T-helper 2 cell (primary cell): ENCODE measurements at regions not wholly inside any gene's neighbourhood (a gene's known extent, or its start where the extent isn't known, plus 50 kb on each side); places are given as distances from the start of the nearest gene placed in this dataset.

Experiments
- DNase-seq, 5 experiments: peaks; one replicate each; pipeline versions ENCODE4 v3.0.0 to v3.0.0-alpha.2; 2012 to 2022

DNA sequence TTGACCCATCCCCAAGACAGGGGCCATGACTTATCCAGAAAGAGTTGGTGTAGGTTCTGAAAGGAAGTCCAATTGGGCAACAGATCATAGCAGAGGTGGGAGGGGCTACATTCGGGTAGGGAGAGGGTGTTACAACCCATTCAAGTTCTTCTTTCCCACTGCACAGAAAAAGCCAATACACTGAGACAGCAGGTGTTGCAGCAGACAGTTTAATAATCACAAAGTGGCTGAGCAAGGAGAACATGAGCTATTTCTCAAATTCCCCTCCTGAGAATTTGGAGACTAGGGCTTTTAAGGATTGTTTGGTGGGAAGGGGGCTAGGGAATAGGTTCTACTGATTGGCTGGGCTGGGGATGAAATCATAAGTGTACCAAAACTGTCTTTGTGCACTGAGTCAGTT, 328.4 kb upstream of the POU3F1 start:
- DNase-seq, result no peak

DNA sequence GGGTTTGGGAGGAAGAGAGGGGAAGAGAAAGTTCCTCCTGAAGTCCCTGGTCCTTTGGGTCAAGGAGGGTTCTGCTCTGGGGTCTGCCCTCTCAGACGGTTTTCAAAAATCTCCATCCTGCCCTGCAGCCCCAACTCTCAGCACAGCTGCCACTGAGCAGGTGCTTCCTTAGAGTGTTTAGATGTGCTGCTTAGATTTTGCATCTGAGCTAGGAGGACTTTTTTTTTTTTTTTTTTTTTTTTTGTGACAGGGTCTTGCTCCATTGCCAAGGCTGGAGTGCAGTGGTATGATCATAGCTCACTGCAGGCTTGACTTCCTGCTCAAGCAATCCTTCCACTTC, 324.9 kb upstream of the POU3F1 start:
- no peak for DNase-seq

DNA sequence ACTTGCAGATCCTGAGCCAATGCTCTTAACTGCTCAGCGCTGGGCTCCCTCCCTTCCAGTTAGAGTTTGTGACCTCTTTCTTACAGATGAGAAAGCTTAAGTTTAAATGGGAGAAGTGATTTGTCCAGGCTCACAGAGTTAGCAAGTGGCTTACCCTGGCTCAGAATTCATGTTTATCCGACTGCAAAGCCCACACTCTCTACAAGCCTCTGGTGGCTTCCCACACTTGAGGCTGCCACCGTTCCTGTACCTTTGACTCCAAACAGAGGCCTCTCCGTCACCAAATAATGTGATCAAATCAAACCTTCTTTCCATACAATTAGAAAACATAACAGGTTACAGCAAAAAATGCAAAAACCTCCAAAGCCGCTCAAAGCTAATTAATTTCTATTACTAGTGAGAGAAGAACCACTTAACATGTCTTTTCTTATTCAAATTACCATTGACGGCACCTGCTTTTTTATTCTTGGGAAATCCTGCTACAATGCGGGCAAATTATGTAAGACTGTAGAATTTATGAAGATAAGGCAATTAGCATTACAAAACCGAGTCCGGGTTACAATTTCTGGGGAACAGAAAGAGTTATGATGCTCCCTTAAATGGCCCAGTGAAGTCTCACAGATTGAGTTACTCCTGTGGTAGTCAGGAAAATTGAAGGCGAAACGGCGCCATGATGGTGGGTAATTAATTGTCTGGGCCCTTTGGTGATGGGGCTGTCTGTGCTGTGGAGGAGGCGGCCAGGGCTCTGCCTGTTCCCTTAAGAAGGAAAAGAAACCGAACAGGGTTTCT, 324.3 kb upstream of the POU3F1 start:
- DNase-seq, result no peak

DNA sequence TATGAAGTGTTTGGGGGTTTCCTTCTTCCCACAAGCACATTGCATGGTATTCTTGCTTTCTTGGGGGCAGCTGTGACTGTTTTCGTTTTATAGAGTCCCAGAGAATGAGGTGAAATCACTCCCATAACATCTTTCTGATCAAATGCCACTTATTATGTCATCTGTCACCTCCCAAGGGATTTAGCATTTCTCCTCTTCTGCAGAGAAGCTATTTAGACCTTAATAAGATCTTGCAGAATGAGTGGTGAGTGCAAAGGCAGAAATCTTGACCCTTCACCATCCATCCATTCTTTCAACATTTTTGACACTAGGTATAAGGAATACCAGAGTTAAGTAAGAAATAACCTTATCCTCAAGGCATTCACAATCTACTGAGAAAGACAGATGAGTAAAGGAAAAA, 318.6 kb upstream of the POU3F1 start:
- no peak for DNase-seq

DNA sequence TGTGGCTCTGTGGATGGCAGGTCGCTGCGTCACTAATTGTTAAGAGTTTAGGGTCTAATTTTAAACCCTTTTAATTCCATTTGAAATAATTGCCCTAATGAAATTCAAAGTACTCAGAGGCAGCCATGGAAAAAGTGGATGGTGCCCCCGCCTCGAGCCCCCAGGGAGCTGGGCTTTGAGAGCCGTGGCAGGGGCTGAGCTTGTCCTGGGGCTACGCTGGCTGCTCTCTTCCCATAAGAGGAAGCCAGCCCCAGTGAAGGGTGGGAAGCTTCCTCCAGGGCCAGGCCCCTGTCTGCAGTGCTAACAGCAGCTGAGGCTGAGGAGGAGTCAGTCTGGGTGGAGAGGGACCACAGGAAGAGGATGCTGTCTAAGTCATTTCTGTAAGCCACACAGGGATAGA, 315.0 kb upstream of the POU3F1 start:
- no peak for DNase-seq

DNA sequence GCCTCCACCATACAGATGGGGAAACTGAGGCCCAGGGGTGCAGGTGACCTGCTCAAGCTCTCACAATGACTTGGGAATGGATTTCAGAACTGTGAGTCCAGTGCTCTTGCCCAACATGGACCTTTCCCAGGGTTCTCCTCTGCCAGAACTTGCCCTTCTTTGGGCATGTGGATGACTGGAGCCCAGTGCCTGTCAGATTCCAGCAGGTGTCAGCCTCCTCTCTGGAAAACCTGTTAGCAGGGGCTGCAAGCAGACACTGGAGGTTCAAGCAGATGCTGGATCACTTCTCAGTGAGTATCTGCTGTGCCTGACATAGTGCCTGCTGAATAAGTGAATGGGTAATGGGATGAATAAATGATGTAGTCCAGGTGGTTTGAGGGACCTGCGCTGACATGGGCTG, 314.2 kb upstream of the POU3F1 start:
- no peak for DNase-seq

DNA sequence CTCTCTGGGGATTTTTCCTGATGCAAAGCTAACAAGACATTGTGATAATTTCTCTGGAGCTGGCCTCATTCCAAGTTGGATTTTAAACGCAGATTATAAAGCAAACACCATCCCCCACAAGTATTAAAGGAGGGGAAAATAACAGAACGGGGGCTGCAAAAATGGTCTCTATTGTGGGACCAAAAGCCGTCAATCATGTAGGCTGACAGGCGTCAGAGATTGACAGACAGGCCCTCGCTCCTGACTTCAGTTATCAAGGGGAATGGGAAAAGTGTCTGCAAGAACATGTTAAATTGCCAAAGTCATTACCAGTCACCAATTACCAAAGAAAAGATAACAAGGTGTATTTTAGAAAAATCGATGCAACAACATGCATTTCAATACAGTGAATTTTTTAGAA, 307.4 kb upstream of the POU3F1 start:
- no peak for DNase-seq

DNA sequence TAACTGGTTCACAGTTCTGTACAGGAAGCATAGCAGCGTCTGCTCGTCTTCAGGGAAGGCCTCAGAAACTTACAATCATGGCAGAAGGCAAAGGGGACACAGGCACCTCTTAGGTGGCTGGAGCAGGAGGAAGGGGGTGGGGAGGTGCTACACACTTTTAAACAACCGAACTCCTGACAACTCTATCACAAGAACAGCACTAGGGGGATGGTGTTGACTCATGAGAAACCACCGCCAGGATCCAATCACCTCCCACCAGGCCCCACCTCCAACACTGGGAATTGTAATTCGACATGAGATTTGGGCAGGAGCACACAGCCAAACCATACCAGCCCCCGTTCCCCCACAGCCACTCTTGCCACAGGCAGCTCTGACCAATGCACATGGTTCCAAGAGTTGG, 306.3 kb upstream of the POU3F1 start:
- no peak for DNase-seq

DNA sequence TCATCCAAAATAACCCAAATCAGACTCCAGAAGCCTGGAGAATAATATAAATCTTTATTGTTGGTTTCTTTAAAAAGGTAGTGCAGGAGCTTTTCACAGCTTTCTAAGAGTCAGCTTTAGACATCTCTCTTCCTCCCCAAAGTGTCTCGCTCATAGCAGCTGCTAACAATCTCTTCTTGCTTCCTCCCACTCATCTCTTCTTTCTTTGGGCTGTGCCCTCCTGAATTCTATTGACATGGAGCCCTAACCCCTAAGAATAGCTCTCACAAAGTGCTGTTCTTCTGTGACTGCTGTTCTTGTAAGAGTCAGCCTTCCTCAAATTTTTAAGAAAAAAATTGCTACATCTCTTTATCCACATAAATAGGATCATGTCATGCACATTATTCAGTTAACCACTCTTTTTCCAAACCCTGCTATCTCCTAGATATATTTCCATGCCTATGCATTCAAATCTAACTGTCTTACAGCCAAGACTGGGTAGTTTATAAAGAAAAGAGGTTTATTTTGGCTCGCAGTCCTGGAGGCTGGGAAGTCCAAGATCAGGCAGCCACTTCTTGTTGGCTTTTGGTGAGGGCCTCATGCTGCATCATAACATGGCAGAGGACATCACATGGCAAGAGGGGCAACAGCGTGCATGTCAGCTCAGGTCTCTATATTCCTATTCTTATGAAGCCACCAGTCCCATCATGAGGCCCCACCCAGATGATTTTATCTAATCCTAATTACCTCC, 301.0 kb upstream of the POU3F1 start:
- no peak for DNase-seq

DNA sequence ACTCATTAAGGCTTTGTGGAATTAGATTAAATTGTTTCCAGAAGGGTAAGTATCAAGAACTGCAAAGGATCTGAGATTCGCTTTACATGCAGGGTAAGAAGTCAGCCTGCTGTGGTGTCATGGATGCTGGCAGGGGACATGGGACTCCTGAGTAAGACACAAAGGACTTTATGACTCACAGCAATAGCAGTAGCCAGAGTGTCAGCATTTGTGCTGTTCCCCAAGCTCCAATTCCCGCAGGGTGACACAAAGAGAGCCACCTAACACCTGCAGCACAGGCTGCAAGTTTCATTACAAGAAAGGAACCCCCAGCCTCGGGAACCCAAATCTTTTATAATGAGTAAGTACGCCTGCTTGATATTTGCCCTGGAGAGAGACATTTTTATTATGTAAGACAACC, 298.1 kb upstream of the POU3F1 start:
- DNase-seq, result peak in 1 of 5 experiments; percentile 7

DNA sequence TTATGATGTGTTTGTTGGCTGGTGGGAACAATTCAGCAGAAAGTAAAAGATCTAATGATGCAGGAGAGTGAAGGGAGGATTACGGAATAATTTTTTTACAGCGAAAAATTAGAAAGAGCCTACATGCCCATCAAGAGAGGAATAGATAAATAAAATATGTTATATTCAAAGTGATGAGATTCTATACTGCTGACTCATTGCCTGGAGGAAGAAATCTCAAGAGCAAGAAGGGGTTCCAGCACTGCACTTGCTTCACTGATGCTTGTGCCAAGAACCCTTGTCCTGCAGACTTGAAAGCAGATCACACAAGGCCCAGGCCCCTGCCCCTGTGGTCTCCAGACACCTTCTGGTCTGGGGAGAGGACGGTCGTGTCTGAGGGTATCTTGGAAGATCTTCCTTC, 295.1 kb upstream of the POU3F1 start:
- DNase-seq, result no peak

DNA sequence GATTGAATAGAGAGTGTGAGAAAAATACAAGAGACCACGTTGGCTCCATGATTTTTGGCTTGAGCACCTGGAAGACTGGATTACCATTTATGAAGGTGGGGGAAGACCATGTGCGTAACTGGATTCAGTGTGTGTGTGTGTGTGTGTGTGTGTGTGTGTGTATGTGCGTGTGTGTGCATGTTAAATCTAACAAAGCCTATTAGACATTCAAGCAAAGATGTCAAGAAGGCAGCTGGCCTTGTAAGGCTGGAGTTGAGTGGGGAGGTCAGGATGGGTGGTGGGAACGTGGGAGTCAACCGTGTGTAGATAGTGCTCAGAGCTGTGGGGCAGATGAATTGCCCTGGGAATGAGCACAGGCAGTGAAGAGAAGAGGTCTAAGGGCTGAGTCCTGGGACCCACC, 293.8 kb upstream of the POU3F1 start:
- DNase-seq, result no peak

DNA sequence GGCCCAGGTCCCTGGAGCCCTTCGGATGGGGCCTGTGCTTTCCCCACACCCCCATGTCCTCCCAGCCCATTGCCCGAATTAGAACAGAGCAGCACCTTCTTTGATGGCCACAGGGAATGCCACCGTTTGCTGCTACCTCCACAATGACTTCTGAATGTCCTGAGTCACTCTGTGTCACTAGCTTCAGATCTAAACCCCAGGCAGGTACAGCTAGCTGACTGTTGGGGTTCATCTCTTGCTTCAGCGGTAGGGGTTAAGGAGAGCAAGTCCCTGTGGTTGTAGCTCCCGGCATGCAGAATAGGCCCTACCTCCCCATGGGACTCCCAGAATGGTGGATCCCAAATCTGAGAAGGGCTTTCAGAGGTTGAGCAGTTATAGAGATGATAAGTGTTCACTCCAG, 291.1 kb upstream of the POU3F1 start:
- DNase-seq, result no peak

DNA sequence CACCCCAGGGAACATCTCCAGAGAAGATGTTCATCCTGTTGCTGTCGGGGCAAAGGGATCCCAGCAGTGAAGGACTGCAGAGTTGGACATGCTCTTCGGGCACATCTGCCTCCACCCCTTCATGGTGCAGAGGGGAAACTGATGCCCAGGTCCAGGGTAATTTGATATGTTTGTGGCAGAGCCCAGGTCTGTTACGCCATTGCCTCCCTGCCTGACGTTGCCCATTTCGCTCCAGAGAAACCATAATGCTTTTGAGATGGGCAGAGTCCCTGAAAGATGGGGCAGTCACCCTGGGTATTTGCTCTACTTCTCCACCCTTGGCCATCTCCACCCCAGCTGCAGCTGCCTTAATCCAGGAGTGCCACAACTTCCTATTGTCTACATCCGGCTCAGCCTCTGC, 290.4 kb upstream of the POU3F1 start:
- no peak for DNase-seq

DNA sequence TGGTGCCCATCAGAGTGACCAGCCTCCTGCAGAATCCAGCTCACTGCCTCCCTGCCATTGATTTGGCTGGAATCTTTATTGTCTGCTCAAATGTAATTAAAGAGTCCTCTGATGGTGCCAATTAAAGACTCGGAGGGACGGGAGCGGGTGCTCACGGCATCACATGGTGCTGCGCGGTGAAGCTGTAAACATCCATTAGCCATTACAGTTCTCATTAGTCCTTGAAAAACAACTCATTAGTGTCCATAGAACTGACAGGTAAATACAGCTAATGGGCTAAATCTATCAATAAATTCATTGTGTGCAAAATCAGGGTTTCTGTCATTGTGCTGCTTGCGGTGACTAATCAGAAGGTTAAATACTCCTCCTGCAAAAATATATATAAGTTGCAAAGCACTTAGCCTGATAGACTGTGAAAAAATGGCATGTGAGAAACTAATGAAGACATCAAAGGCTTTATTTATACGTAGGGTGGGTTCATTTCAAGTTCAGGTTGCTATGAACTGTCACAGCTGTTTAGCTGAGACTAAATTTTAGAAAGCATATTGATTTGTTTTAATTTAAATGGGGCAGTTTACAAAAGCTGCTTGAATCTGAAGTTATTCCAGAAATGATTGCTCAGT, 289.8 kb upstream of the POU3F1 start:
- DNase-seq, result no peak

DNA sequence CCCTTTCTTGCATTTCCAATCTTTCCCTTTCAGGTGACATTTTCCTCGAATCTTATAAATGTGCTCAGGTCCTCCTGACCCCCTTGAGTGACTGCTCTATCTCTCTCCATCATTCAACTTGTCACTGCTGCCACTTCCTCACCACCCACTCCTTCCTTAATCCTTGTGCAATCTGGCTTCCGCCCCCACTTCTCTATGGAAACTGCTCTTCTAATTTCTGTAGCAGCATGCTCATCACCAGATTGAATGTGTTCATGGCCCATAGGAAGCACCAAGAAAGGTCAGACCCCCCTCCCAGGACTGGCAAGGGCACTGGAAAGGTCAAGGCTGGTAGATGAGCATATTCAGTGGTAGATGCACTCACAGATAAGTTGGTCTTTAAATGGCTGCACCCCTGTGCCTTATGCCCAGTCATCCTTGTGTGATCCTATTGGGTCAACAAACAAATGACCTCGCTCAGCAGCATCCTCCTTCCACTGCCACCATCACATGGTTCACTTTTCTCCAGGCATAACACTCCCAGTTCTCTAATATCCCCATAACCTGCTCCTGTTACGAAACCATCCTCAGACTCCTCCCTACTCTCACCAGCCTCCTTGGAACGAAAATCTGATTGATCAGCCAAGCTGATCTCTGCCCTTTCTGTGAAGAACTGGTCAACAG, 288.5 kb upstream of the POU3F1 start:
- no peak for DNase-seq

DNA sequence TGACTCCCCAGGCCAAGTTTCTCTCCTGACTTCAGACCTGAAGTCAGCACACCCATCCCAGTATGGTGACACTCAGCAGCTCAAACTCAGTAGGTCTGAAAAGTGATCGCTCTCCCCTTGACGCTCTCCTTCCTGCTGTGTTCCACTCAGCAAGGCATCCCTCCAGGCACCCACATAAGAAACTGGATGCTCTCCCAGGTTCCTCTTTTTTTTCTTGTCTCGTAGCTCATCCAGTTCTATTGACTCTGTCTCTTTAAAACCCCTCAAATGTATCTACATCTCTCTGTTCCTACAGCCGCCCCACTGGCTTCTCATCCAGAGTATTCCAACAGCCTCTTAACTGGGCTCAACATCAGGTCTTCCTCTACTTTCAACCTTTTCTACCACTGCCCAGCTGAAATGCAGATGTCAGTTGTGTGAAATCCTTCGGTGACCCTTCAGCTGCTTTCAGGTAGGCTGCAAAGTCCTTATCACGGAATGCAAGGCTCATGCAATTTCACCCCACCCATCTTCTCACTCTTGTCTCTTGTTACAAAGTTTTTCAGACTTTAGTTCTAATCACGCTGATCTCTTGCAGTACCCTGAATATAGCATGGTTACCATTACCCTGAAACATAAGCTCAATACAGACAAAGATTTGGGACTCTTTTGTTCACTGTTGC, 286.2 kb upstream of the POU3F1 start:
- DNase-seq, result no peak

DNA sequence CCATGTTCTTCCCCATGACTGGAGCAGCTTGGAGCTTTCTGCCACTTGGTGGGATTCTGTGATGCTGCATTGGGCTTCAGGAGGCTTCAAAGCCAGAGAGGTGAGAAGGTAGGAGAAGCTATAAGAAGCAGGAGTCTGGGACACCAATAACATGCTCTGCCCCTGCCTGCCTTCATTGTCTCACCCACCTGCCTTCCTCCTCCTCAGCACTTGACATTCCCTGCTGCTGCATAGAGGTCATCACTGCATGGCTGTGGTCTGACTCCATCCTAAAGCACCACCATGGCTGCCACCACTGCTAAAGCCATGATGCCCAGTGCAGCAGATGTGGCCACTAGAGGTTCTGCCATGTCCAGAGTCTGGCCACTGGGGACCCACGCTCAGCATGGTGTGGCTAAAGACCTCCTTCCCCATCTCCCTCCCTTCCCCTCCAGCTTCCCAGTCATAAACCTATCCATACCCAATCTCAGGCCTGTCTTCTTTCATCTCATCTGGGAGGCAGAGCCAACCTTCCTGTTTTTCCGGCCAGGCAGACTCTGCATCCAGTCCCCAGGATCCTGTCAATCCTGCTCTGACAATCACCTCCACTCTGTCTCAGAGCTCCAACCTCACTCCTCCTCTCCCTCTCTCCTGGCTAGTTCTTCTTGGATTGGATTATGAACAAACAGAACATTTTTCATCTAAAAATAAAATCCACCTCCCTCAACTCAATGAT, 285.1 kb upstream of the POU3F1 start:
- DNase-seq, result no peak

DNA sequence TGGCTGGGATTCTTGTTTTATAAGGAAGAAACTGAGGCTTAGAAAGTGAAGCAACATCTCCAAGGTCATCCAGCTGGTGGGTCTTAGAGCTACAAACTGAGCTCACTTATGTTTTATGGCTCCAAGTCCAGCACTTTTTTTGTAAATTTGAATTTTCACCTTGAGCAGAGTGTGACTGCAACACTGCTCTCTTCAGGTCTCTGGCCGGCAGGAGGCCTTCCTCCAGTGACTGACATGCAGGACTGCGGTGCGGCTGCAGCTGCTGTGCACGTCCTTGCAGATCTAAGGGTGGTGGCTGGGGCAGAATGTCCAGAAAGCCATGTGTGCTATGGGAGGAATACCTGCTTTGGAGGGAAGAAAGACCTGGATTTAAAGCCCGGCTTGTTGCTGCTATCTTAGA, 284.2 kb upstream of the POU3F1 start:
- DNase-seq, result no peak

DNA sequence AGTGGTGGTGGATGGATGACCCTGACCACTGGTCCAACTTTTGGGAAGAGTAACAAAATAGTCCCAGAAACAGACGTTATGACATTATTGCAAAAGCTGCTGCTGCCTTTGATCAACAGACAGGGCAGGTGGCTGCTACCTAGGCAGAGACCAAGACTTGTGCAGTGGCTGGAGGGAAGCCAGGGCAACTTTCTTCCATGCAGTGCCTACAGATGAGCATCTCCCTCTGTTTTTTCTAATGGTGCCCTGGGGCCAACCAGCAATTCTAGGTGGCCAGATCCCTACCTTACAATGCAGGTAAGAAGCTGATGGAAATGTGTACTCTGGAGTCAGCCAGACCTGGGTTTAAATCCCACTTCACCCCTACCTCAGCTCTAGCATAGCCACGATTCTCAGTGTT, 283.1 kb upstream of the POU3F1 start:
- no peak for DNase-seq

DNA sequence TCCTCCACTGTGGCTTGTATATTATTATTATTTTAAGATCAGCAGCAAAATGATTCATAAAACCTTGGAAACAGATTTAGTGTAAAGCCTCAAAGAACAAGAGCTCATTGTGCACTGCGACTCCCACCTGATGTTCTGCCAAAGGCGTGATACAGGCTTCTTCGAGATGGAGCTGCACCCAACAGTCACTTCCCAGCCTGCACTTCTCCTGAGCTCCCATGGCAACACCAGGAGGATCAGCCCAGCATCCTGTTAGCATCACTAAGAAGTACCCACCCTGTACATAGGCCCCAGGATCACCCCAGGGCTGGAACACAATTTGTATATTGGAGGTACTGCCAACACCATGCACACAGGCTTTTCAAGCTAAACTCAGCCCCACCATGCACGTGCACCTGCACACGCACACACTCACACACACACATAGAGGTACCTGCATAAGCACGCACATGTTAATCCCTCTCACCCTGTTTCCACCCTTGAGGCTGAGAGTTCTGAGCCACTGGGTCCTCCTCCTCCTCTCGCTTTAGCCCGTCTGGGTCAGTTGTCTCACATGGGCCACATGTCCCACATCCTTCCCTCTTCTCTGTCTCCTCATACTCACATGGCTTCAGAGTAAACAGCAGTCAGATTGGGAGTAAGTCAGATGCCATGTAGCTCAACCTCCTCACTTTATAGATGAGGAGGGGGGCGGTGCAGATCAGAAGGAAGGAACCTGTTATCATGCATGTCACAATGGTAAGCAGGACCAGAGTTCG, 281.9 kb upstream of the POU3F1 start:
- DNase-seq, result no peak

DNA sequence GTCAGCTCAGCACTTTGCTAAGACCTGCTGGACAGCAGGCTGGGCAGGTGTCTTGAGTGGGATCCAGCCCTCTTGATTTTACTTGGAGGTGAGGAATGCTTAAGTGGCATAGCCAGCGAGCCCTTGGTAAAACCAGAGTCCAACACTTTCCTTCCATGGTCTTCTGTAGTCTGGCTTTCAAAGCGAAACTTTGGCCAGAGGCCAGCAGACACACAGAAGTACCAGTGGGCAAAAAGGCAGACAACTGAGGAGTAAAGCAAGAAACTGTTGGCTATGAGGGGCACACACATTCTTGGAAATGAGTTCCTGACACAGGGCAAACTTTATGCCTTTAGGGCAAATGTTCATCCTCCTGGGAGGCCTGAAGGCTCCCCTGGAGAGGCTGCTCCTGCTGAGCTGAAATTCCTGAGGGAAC, 281.0 kb upstream of the POU3F1 start:
- no peak for DNase-seq
